Colonic mucosa (tissue), 4 donors: ENCODE measurements at regions not wholly inside any gene's neighbourhood (a gene's known extent, or its start where the extent isn't known, plus 50 kb on each side); places are given as distances from the start of the nearest gene placed in this dataset.

ENCODE experiments used
- DNase-seq: peaks from one replicate; pipeline ENCODE4 v3.0.0-alpha.2; 2020
- H3K27ac ChIP-seq: fragments of 200-600 bp; one replicate; pipeline ENCODE4 v1.8.0; 2021
- H3K27me3 ChIP-seq: fragments of 200-600 bp; one replicate; pipeline ENCODE4 v1.8.0; 2021
- H3K36me3 ChIP-seq: fragments of 200-600 bp; one replicate; pipeline ENCODE4 v1.8.0; 2021
- H3K4me1 ChIP-seq: fragments of 200-600 bp; one replicate; pipeline ENCODE4 v1.8.0; 2021; ENCODE audit warnings: mild to moderate bottlenecking
- H3K4me3 ChIP-seq: fragments of 200-600 bp; one replicate; pipeline ENCODE4 v1.8.0; 2021
- H3K9ac ChIP-seq, 2 donors: one replicate each; pipeline ENCODE4 v1.7.0; 2013; ENCODE audit warnings: control low read depth in 2 of 2, low read depth in 2 of 2, low read length in 2 of 2
- H3K9me3 ChIP-seq: fragments of 200-600 bp; one replicate; pipeline ENCODE4 v1.8.0; 2021
- CTCF ChIP-seq: fragments of 200-600 bp; IDR thresholded peaks from one replicate; pipeline ENCODE4 v1.8.0; 2022; ENCODE audit warnings: antibody characterized with exemption, mild to moderate bottlenecking
- intact Hi-C: fragments of 100-400 bp; cut with DNase I; formaldehyde crosslinking; loops from one replicate; pipeline ENCODE4 v1.14.1; 2022
- donor health status: healthy.
- donor health status: DM: no; HTN: no; CAD: no.
- donor health status: DM: no; HTN: no; CAD: no.

GRCh38 chr11:115950660-115951059 lies 446.4 kb upstream of the CADM1 start:
- H3K4me3 ChIP-seq: no peak overlapping the region
- no peaks in the 10 kb centered on the region for H3K4me1 ChIP-seq
- H3K9me3 ChIP-seq: no peaks in the 10 kb centered on the region
- intact Hi-C loops: no loop called here
- no peaks in the 10 kb centered on the region for H3K27me3 ChIP-seq
- no peak for DNase-seq
- no peaks in the 10 kb centered on the region for H3K36me3 ChIP-seq
- H3K9ac ChIP-seq: no peak overlapping the region
- TF ChIP-seq CTCF: no peak
- no peak overlapping the region for H3K27ac ChIP-seq

- H3K27me3 ChIP-seq: no peaks in the 10 kb centered on the region
- no peak overlapping the region for H3K27ac ChIP-seq
- H3K4me3 ChIP-seq: no peak overlapping the region
- H3K9me3 ChIP-seq: no peaks in the 10 kb centered on the region
- intact Hi-C loops: no loop called here
- H3K36me3 ChIP-seq: no peaks in the 10 kb centered on the region
- DNase-seq: no peak
- H3K9ac ChIP-seq: no peak overlapping the region
- no peak for TF ChIP-seq CTCF
- H3K4me1 ChIP-seq: no peaks in the 10 kb centered on the region
Observed at GRCh38 chr11:115944596-115944995, 440.4 kb upstream of the CADM1 start.

GRCh38 chr11:115942011-115942410 lies 437.8 kb upstream of the CADM1 start:
- Histone ChIP-seq H3K9me3 (no peaks in the 10 kb centered on the region), H3K4me1 (no peaks in the 10 kb centered on the region), H3K27me3 (no peaks in the 10 kb centered on the region), H3K36me3 (no peaks in the 10 kb centered on the region), H3K4me3 (no peak overlapping the region), H3K9ac (no peak overlapping the region), H3K27ac (no peak overlapping the region)
- no peak for TF ChIP-seq CTCF
- DNase-seq: no peak
- intact Hi-C loops: no loop called here

- no peaks in the 10 kb centered on the region for H3K36me3 ChIP-seq
- H3K27me3 ChIP-seq: no peaks in the 10 kb centered on the region
- no peak overlapping the region for H3K27ac ChIP-seq
- no peaks in the 10 kb centered on the region for H3K4me1 ChIP-seq
- TF ChIP-seq CTCF: no peak
- H3K4me3 ChIP-seq: no peak overlapping the region
- no peaks in the 10 kb centered on the region for H3K9me3 ChIP-seq
- H3K9ac ChIP-seq: no peak overlapping the region
- no peak for DNase-seq
- intact Hi-C loops: no loop called here
Observed at GRCh38 chr11:115941481-115941993, 437.3 kb upstream of the CADM1 start.

- TF ChIP-seq CTCF: no peak
- Histone ChIP-seq H3K27ac (no peak overlapping the region), H3K4me1 (no peaks in the 10 kb centered on the region), H3K9ac (no peak overlapping the region), H3K36me3 (no peaks in the 10 kb centered on the region), H3K27me3 (no peaks in the 10 kb centered on the region), H3K4me3 (no peak overlapping the region), H3K9me3 (no peaks in the 10 kb centered on the region)
- DNase-seq: no peak
- intact Hi-C loops: no loop called here
Observed at GRCh38 chr11:115941044-115941443, 436.8 kb upstream of the CADM1 start.
